Left lung (tissue), 4 donors: ENCODE measurements at regions not wholly inside any gene's neighbourhood (a gene's known extent, or its start where the extent isn't known, plus 50 kb on each side); places are given as distances from the start of the nearest gene placed in this dataset.

Experiments
- ATAC-seq: fragments of 200-7000 bp; cut with Tn5 transposase; one replicate; pipeline ENCODE4 v1.9.1; 2020; ENCODE audit warnings: moderate library complexity
- DNase-seq, 4 donors: peaks; one replicate each; pipeline ENCODE4 v3.0.0-alpha.2; 2013 to 2020
- H3K27ac ChIP-seq, 2 donors: fragments of 200-600 bp; sonication (generic) in 1 of 2; one replicate each; pipeline versions ENCODE4 v1.5.0 to v1.8.0; 2020 to 2021
- H3K27me3 ChIP-seq, 2 donors: fragments of 200-600 bp; sonication (generic) in 1 of 2; one replicate each; pipeline versions ENCODE4 v1.5.0 to v1.8.0; 2020 to 2021
- H3K36me3 ChIP-seq, 2 donors: fragments of 200-600 bp; sonication (generic) in 1 of 2; one replicate each; pipeline versions ENCODE4 v1.5.0 to v1.8.0; 2020 to 2021
- H3K4me1 ChIP-seq, 2 donors: fragments of 200-600 bp; one replicate each; pipeline ENCODE4 v1.8.0; 2021
- H3K4me3 ChIP-seq, 2 donors: fragments of 200-600 bp; sonication (generic) in 1 of 2; one replicate each; pipeline versions ENCODE4 v1.5.0 to v1.8.0; 2020 to 2021; ENCODE audit warnings: mild to moderate bottlenecking in 1 of 2
- H3K9me3 ChIP-seq, 2 donors: fragments of 200-600 bp; sonication (generic) in 1 of 2; one replicate each; pipeline versions ENCODE4 v1.5.0 to v1.8.0; 2020 to 2021
- CTCF ChIP-seq, 2 donors: fragments of 200-600 bp; sonication (generic) in 1 of 2; IDR thresholded peaks; one replicate each; pipeline versions ENCODE4 v1.5.0 to v1.8.0; 2021; ENCODE audit warnings: antibody characterized with exemption in 2 of 2
- intact Hi-C, 2 donors: fragments of 100-400 bp; cut with DNase I; formaldehyde crosslinking; loops; one replicate each; pipeline versions ENCODE4 v1.11.2 to v1.14.2; 2022
- donor health status: DM: no; HTN: yes; CAD: no.
- donor health status: DM: no; HTN: no; CAD: no.

- no peaks in the 10 kb centered on the region for H3K27me3 ChIP-seq
- DNase-seq (no peak), ATAC-seq (no peak)
- H3K4me1 ChIP-seq: no peaks in the 10 kb centered on the region
- intact Hi-C loops: no loop called here
- TF ChIP-seq CTCF (IDR thresholded peaks at IDR 0.05): no peak
- H3K27ac ChIP-seq: no peak overlapping the region
- no peaks in the 10 kb centered on the region for H3K36me3 ChIP-seq
- no peak overlapping the region for H3K4me3 ChIP-seq
- no peaks in the 10 kb centered on the region for H3K9me3 ChIP-seq
These were observed 776.1 kb downstream of the TENT5A start for GRCh38 chr6:80976336-80976735.

GRCh38 chr6:80974579-80974978 is 777.9 kb downstream of the TENT5A start:
- no peak for DNase-seq
- Histone ChIP-seq H3K4me3 (no peak overlapping the region), H3K36me3 (no peaks in the 10 kb centered on the region), H3K27ac (no peak overlapping the region), H3K4me1 (no peaks in the 10 kb centered on the region), H3K9me3 (no peaks in the 10 kb centered on the region), H3K27me3 (no peaks in the 10 kb centered on the region)
- no peak for TF ChIP-seq CTCF (IDR thresholded peaks at IDR 0.05)
- no peak for ATAC-seq
- intact Hi-C loops: no loop called here

GRCh38 chr6:80969439-80969838 is 783.0 kb downstream of the TENT5A start:
- Histone ChIP-seq H3K27ac (no peak overlapping the region), H3K27me3 (no peaks in the 10 kb centered on the region), H3K4me3 (no peak overlapping the region), H3K4me1 (no peaks in the 10 kb centered on the region), H3K36me3 (no peaks in the 10 kb centered on the region), H3K9me3 (no peaks in the 10 kb centered on the region)
- no peak for TF ChIP-seq CTCF (IDR thresholded peaks at IDR 0.05)
- DNase-seq: no peak
- ATAC-seq: no peak
- intact Hi-C loops: no loop called here

GRCh38 chr6:80967609-80968008 is 784.9 kb downstream of the TENT5A start:
- no peaks in the 10 kb centered on the region for H3K36me3 ChIP-seq
- H3K4me1 ChIP-seq: no peaks in the 10 kb centered on the region
- no peaks in the 10 kb centered on the region for H3K27me3 ChIP-seq
- DNase-seq (peak in 2 of 4 donors; percentile 15 to 41), ATAC-seq (no peak)
- no peak overlapping the region for H3K27ac ChIP-seq
- H3K4me3 ChIP-seq: no peak overlapping the region
- no peak for TF ChIP-seq CTCF (IDR thresholded peaks at IDR 0.05)
- H3K9me3 ChIP-seq: no peaks in the 10 kb centered on the region
- intact Hi-C loops: no loop called here

GRCh38 chr6:80962382-80962781 is 790.1 kb downstream of the TENT5A start:
- no peaks in the 10 kb centered on the region for H3K4me1 ChIP-seq
- no peak overlapping the region for H3K27ac ChIP-seq
- H3K9me3 ChIP-seq: no peaks in the 10 kb centered on the region
- H3K36me3 ChIP-seq: no peaks in the 10 kb centered on the region
- no peak overlapping the region for H3K4me3 ChIP-seq
- no peak for TF ChIP-seq CTCF (IDR thresholded peaks at IDR 0.05)
- ATAC-seq (no peak), DNase-seq (no peak)
- intact Hi-C loops: no loop called here
- H3K27me3 ChIP-seq: no peaks in the 10 kb centered on the region
